GM12872 (cell line): ENCODE measurements at regions not wholly inside any gene's neighbourhood (a gene's known extent, or its start where the extent isn't known, plus 50 kb on each side); places are given as distances from the start of the nearest gene placed in this dataset.

Experiments used
- TF ChIP-seq, protein P1 (sequence below): IDR thresholded peaks from 3 replicates; pipeline ENCODE4 v1.5.1; 2011; ENCODE audit warnings: low read depth, mild to moderate bottlenecking, low read length, moderate library complexity; ENCODE audit not compliant: insufficient read depth

DNA sequence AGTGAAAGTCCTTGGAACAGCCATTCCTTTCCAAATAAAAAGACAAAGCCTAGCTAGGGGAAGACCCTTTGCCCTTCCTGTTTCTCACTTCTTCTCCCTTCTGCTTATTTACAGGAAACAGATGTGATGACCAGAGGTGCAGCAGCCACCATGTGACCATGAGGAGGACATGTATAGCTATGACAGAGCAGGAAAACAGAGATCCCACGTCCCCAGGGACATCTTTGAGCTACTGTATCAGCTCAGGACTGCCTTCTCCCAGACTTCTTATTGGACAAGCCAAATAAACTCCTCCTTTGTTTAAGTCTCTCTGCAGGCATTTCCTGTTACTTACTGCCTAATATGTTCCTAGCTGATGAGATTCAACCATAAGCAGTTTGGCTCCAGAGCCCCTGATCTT lies 133.1 kb upstream of the MLN start:
- TF ChIP-seq, protein P1, sequence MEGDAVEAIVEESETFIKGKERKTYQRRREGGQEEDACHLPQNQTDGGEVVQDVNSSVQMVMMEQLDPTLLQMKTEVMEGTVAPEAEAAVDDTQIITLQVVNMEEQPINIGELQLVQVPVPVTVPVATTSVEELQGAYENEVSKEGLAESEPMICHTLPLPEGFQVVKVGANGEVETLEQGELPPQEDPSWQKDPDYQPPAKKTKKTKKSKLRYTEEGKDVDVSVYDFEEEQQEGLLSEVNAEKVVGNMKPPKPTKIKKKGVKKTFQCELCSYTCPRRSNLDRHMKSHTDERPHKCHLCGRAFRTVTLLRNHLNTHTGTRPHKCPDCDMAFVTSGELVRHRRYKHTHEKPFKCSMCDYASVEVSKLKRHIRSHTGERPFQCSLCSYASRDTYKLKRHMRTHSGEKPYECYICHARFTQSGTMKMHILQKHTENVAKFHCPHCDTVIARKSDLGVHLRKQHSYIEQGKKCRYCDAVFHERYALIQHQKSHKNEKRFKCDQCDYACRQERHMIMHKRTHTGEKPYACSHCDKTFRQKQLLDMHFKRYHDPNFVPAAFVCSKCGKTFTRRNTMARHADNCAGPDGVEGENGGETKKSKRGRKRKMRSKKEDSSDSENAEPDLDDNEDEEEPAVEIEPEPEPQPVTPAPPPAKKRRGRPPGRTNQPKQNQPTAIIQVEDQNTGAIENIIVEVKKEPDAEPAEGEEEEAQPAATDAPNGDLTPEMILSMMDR = no peak

DNA sequence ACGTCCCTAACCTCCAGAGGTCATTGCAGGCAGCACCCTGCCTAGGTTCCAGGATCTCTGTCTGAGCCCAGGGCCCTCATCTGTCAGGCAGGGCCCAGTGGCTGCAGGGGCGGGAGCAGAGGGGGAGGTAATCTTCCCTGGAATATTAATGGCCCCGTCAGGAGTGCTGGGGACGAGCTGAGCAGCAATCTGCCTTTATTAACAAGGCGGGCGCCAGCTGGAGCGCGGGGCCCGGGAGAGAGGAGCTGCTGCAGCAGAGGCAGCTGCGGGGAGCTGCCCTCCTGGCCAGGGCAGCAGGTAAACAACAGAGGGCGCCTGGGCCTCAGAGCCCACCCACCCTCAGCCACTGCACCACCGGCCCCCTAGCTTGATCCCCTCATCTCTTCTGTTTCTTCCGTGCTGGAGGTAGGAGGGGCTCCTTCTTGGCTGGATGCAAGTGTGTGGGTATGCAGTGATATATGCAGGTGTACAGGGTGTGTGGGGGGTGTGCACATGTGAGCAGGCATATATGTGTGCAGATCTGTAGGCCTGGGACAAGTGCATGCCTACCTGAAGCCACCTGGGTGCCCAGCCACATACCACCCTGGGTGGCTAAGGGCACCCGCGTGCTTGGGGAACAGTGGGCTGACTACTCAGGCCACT lies 131.8 kb upstream of the MLN start:
- TF ChIP-seq, protein P1 = no peak

DNA sequence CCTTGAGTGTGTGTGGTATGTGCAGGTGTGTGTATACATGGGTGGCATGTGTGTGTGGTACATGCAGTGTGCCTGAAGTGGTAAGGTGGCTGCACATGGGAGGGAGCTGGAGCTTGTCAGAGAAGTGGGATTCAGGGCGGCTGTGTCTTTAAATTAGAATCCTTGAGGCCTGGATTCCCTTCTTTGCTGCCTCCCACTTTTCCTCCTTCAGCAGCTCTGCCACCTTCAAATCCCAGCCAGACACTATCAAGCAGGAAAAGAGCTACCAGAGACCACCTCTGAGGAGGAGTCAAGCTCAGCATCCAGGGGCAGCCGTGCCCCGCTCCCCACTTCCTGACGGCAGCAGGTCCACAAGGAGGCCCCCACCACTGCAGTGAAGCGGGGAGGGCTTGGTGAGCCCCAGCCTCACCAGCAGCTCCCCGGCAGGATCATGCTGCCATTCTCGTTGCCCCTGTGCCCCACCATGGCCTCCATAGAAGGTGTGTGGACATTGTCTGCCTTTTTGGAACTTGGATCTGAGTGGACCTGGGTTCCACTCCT lies 131.0 kb upstream of the MLN start:
- TF ChIP-seq, protein P1 = no peak

DNA sequence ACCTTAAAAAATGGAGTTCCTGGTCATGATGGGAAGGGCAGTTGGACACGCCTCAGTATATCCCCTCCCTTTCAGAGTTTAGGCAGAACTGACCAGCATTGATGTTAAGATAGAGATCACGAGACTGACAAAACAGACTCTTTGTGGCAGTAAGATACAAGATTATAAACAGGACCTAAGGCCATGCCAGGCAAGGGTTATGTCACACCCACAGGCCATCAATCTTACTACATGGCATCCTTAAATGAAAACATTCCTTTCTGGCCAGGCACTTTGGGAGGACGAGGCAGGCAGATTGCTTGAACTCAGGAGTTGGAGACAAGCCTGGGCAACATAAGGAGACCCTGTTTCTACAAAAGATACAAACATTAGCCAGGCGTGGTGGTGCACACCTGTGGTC lies 129.3 kb upstream of the MLN start:
- TF ChIP-seq, protein P1 = no peak

- TF ChIP-seq, protein P1 = no peak
These were observed 128.0 kb upstream of the MLN start for GRCh38 chr6:33931799-33932198.

DNA sequence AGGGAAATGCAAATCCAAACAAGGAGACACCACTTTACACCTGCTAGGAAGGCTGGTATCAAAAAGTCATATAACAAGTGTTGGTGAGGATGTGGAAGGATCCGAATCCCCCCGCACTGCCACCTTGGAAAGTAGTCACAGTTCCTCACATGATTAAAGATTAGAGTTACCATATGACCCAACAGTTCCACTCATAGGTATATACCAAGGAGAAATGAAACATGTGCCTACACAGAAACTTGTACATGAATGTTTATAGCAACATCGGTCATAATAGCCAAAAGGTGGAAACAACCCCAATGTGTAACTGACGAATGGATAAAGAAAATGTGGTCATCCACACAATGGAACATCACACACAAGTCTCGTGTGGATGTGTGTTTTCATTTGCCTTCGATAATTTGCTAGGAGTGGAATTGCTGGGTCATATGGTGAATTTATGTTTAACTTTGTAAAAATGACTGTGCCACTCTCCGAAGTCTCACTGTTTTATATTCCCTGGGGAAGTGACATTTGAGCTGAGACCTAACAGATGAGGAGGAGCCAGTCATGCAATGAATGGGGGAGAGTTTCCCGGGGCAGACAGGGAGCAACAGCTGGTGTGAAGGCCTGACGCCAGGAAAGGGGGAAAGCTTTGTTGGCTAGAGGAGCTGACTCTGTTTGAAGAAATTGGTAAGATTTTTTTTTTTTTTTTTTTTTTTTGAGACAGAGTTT lies 125.9 kb upstream of the MLN start:
- TF ChIP-seq, protein P1 = no peak

DNA sequence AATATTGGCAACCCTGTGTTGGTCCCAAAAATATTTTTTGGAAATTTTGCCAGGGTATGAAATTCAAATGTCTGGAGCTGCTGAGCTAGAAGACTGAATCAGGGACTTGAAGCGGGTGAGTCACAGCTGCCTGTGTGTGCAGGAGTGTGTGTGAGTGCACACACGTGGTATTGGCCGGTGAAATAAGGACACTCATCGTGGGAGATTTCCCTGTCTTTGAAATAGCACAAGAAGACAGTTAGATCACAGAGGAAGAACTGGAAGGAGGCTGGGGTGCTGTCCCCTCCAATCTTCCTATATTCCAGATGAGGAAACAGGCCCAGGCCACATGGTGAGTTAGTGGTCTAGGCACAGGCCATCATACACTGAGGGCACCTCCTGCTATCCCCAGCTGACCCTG lies 123.8 kb upstream of the MLN start:
- TF ChIP-seq, protein P1 = no peak
